ENCODE measurements at regions not wholly inside any gene's neighbourhood (a gene's known extent, or its start where the extent isn't known, plus 50 kb on each side); places are given as distances from the start of the nearest gene placed in this dataset.

DNA sequence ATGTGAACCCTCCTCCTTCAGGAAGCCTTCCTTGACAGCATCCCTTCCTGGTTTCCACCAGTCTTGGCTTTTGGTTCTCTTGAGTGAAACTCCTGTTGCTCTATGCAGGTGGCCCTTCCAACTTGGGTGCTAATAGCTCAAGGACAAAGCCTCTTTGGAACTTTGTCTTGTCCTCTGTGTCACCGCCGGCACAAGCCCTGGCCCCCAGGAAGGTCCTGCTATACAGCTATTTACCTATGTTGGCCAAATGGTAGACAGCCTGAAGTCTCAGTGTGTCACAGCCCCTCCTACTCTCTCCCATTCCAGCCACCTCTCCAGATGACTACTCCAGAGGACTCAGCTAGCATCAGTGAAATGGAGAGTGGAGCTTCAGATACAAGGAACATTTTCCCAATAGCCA is 94.7 kb upstream of the ZNF618 start:
- intact Hi-C loops (cut with micrococcal nuclease) (no loop called here), dilution Hi-C loops (cut with HindIII; ENCODE audit: low sequenced_read_pairs, unreplicated experiment) (no loop called here), in situ Hi-C loops (cut with MboI; ENCODE audit: low sequenced_read_pairs) (no loop called here)
- Histone ChIP-seq H2AK5ac (ENCODE audit: low read depth, low read length) (no peak overlapping the region), H3K36me3 (ENCODE audit: control insufficient read depth, insufficient read depth, low read length) (no peaks in the 10 kb centered on the region), H3K14ac (replicated peaks; ENCODE audit: low read depth, low read length) (no peak overlapping the region), H3K4me3 (ENCODE audit: insufficient read depth, low read depth, low read length) (no peak overlapping the region), H2BK120ac (ENCODE audit: low read depth, low read length) (no peak overlapping the region), H4K20me1 (ENCODE audit: insufficient read depth, low read length) (no peaks in the 10 kb centered on the region), H3K56ac (ENCODE audit: extremely low read depth, insufficient read depth, low read length) (no peak overlapping the region), H4K91ac (ENCODE audit: insufficient read depth, low read depth, low read length) (no peak overlapping the region), H3K18ac (ENCODE audit: low read depth, low read length) (no peak overlapping the region), H3K27ac (ENCODE audit: insufficient read depth, low read length) (no peak overlapping the region), H2AFZ (replicated peaks; ENCODE audit: low read length, poor library complexity) (no peak overlapping the region), H3K4ac (ENCODE audit: low read depth, low read length) (no peak overlapping the region), H2BK15ac (ENCODE audit: low read depth, low read length) (no peak overlapping the region), H3K9me3 (ENCODE audit: control insufficient read depth, insufficient read depth, low read length) (0 out of 2 replicates have a peak, but pooled peaks cover 2% of the 10 kb centered on the region), H2BK20ac (ENCODE audit: low read depth, low read length) (no peak overlapping the region), H3K9ac (ENCODE audit: low read depth, low read length) (no peak overlapping the region), H3K4me1 (ENCODE audit: control insufficient read depth, insufficient read depth, low read length) (no peaks in the 10 kb centered on the region), H2AK9ac (replicated peaks; ENCODE audit: low read depth, low read length, poor library complexity) (no peak overlapping the region), H3K79me1 (ENCODE audit: low read depth in 1 of 2, low read length in 2 of 2) (no peaks in the 10 kb centered on the region), H3K23ac (ENCODE audit: low read depth, low read length) (no peak overlapping the region), H4K5ac (ENCODE audit: low read depth, low read length) (no peak overlapping the region), H4K8ac (ENCODE audit: low read depth in 2 of 2, low read length in 2 of 2) (no peak overlapping the region), H3K9me1 (ENCODE audit: insufficient read depth, low read length) (no peaks in the 10 kb centered on the region), H3K4me2 (ENCODE audit: low read depth, low read length) (no peak overlapping the region), H2BK5ac (ENCODE audit: low read depth, low read length, poor library complexity, severe bottlenecking) (no peak overlapping the region), H3K27me3 (ENCODE audit: control insufficient read depth, insufficient read depth, low read length) (peaks cover 43% of the 10 kb centered on the region)
- ATAC-seq (ENCODE audit: low read depth) = no peak
- no CpG with 5 or more reads among the region's 2 CpGs for WGBS, 2 experiments (ENCODE audit: extremely low coverage in 2 of 2, insufficient read length in 1 of 2)
- CTCF ChIA-PET = no interaction called here
- no peak for TF ChIP-seq RCOR1 (IDR thresholded peaks at IDR 0.05; ENCODE audit: insufficient replicate concordance, low read length)
- TF ChIP-seq, protein P1, sequence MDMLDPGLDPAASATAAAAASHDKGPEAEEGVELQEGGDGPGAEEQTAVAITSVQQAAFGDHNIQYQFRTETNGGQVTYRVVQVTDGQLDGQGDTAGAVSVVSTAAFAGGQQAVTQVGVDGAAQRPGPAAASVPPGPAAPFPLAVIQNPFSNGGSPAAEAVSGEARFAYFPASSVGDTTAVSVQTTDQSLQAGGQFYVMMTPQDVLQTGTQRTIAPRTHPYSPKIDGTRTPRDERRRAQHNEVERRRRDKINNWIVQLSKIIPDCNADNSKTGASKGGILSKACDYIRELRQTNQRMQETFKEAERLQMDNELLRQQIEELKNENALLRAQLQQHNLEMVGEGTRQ (IDR thresholded peaks at IDR 0.05; ENCODE audit: low read depth, low read length) = no peak
- TF ChIP-seq RFX5 (IDR thresholded peaks at IDR 0.05; ENCODE audit: low read depth, low read length) = no peak
- TF ChIP-seq CEBPB (IDR thresholded peaks at IDR 0.05; ENCODE audit: low read depth, low read length) = no peak
- no peak for DNase-seq
- no TSS peak for BruUV-seq (replicated peaks)
- POLR2A ChIA-PET (ENCODE audit: unreplicated experiment) = no interaction called here

All from IMR-90 (cell line).